HCT116 (cell line): ENCODE measurements at regions not wholly inside any gene's neighbourhood (a gene's known extent, or its start where the extent isn't known, plus 50 kb on each side); places are given as distances from the start of the nearest gene placed in this dataset.

Source experiments
- ATAC-seq: fragments of 200-7000 bp; cut with Tn5 transposase; 2 replicates; pipeline ENCODE4 v1.9.1; 2020; ENCODE audit warnings: mild to moderate bottlenecking, moderate library complexity
- BruUV-seq: library from RNA; stranded (reverse); fragments of 400-500 nt; replicated peaks from 2 replicates; lab custom pipeline; 2021; lab: Mats Ljungman, UMichigan
- CTCF ChIA-PET: fragments of 300-600 bp; sonication (Branson Sonifier 250); formaldehyde crosslinking; loops from one replicate; lab custom pipeline; 2021; ENCODE audit warnings: antibody characterized with exemption; lab: Charles Lee
- POLR2A ChIA-PET: fragments of 300-600, 350-600 bp; sonication (Branson Sonifier 250); formaldehyde crosslinking; loops from one replicate; lab custom pipeline; 2021; ENCODE audit warnings: antibody characterized with exemption; lab: Charles Lee
- RAD21 ChIA-PET, 2 experiments: fragments of 300-600 bp; sonication (Branson Sonifier 250); formaldehyde crosslinking; loops; one replicate each; lab custom pipeline; 2023; ENCODE audit warnings: low total read pairs in 2 of 2; ENCODE audit not compliant: uncharacterized antibody in 2 of 2, unreplicated experiment in 2 of 2, low non-redundant PET in 1 of 2; lab: Charles Lee
- DNase-seq: peaks from one replicate; pipeline ENCODE4 v3.0.0-alpha.2; 2010; ENCODE audit warnings: low read depth, low spot score
- H2AFZ ChIP-seq: fragments of 200-600 bp; shearing (Covaris generic), sonication (generic); 2 replicates; pipeline ENCODE4 v1.6.1; 2017; ENCODE audit warnings: low read depth, mixed run types, mixed read lengths, antibody characterized with exemption, low read length; ENCODE audit not compliant: poor library complexity, severe bottlenecking
- H3K27ac ChIP-seq: 2 replicates; pipeline ENCODE4 v1.5.1; 2012; ENCODE audit warnings: low read depth, low read length
- H3K27me3 ChIP-seq: fragments of 200-600 bp; sonication (generic); 2 replicates; pipeline ENCODE4 v1.6.1; 2016; ENCODE audit warnings: mixed run types, low read length, mixed read lengths; ENCODE audit not compliant: insufficient read depth
- H3K36me3 ChIP-seq, 2 experiments: fragments of 200-500 bp in 1 of 2; fragments of 200-600 bp in 1 of 2; sonication (Bioruptor generic) in 1 of 2; sonication (generic) in 1 of 2; 2 replicates each; pipeline versions ENCODE4 v1.5.1 to v1.6.1; 2014 to 2016; ENCODE audit warnings: low read length in 2 of 2, inconsistent platforms in 1 of 2, mixed read lengths in 1 of 2, mixed run types in 1 of 2; ENCODE audit not compliant: insufficient read depth in 2 of 2, control insufficient read depth in 1 of 2
- H3K4me1 ChIP-seq, 2 experiments: fragments of 200-600 bp in 1 of 2; sonication (generic) in 1 of 2; 2 replicates each; pipeline versions ENCODE4 v1.5.1 to v1.6.1; 2012 to 2017; ENCODE audit warnings: low read length in 2 of 2, inconsistent platforms in 1 of 2, mild to moderate bottlenecking in 1 of 2, mixed read lengths in 1 of 2, mixed run types in 1 of 2, moderate library complexity in 1 of 2; ENCODE audit not compliant: insufficient read depth in 2 of 2, control insufficient read depth in 1 of 2
- H3K4me2 ChIP-seq: fragments of 200-600 bp; sonication (generic); 2 replicates; pipeline ENCODE4 v1.6.1; 2017; ENCODE audit warnings: mixed run types, low read length, mixed read lengths
- H3K4me3 ChIP-seq, 2 experiments: fragments of 200-600 bp in 1 of 2; sonication (generic) in 1 of 2; replicated peaks in 1 of 2; 2 replicates each; pipeline ENCODE4 v1.5.1; 2011 to 2016; ENCODE audit warnings: low read length in 2 of 2, control low read depth in 1 of 2, low read depth in 1 of 2, mild to moderate bottlenecking in 1 of 2, mixed read lengths in 1 of 2, mixed run types in 1 of 2
- H3K79me2 ChIP-seq: fragments of 200-600 bp; sonication (generic); 2 replicates; pipeline ENCODE4 v1.6.1; 2017; ENCODE audit warnings: mild to moderate bottlenecking, mixed run types, low read length, moderate library complexity, mixed read lengths; ENCODE audit not compliant: insufficient read depth
- H3K9ac ChIP-seq: fragments of 200-600 bp; sonication (generic); 2 replicates; pipeline ENCODE4 v1.6.1; 2016; ENCODE audit warnings: low read length, mixed read lengths
- H3K9me2 ChIP-seq: fragments of 200-600 bp; sonication (generic), shearing (Covaris generic); 2 replicates; pipeline ENCODE4 v1.6.1; 2017; ENCODE audit warnings: mixed run types, mild to moderate bottlenecking, moderate library complexity; ENCODE audit not compliant: insufficient read depth
- H3K9me3 ChIP-seq, 2 experiments: fragments of 200-500 bp in 1 of 2; fragments of 200-600 bp in 1 of 2; sonication (Bioruptor generic) in 1 of 2; sonication (generic) in 1 of 2; 2 replicates each; pipeline ENCODE4 v1.6.1; 2014 to 2017; ENCODE audit warnings: low read length in 2 of 2, mixed read lengths in 2 of 2, inconsistent platforms in 1 of 2, low read depth in 1 of 2, mild to moderate bottlenecking in 1 of 2, mixed run types in 1 of 2, moderate library complexity in 1 of 2; ENCODE audit not compliant: control insufficient read depth in 1 of 2, insufficient read depth in 1 of 2
- H4K20me1 ChIP-seq: fragments of 200-600 bp; sonication (generic), shearing (Covaris generic); 2 replicates; pipeline ENCODE4 v1.6.1; 2017; ENCODE audit warnings: mixed run types, mild to moderate bottlenecking, moderate library complexity; ENCODE audit not compliant: insufficient read depth
- CEBPB ChIP-seq: IDR thresholded peaks from 2 replicates; pipeline ENCODE4 v1.6.1; 2012; ENCODE audit warnings: low read depth
- EGR1 ChIP-seq: IDR thresholded peaks from 2 replicates; pipeline ENCODE4 v1.6.1; 2012; ENCODE audit warnings: low read depth
- RAD21 ChIP-seq: IDR thresholded peaks from 2 replicates; pipeline ENCODE4 v1.6.1; 2012; ENCODE audit warnings: low read depth, mild to moderate bottlenecking
- REST ChIP-seq: IDR thresholded peaks from 2 replicates; pipeline ENCODE4 v1.6.1; 2012; ENCODE audit warnings: low read depth
- SIN3A ChIP-seq: IDR thresholded peaks from 2 replicates; pipeline ENCODE4 v1.6.1; 2012; ENCODE audit warnings: low read depth
- SP1 ChIP-seq: IDR thresholded peaks from 2 replicates; pipeline ENCODE4 v1.6.1; 2012; ENCODE audit warnings: low read depth
- YY1 ChIP-seq: IDR thresholded peaks from 2 replicates; pipeline ENCODE4 v1.6.1; 2011; ENCODE audit warnings: low read length, low read depth, moderate library complexity, mild to moderate bottlenecking; ENCODE audit not compliant: insufficient replicate concordance; ENCODE audit errors: extremely low read depth
- ZNF274 ChIP-seq: fragments of 200-500 bp; sonication (Bioruptor generic); IDR thresholded peaks from 2 replicates; pipeline ENCODE4 v1.6.1; 2014; ENCODE audit warnings: mild to moderate bottlenecking, low read depth, low read length, inconsistent platforms
- intact Hi-C: fragments of 100-400 bp; cut with micrococcal nuclease; formaldehyde crosslinking; loops from 2 replicates; pipeline ENCODE4 v1.10.0; 2022

GRCh38 chr2:18430996-18431748 is 129.3 kb downstream of the RDH14 start:
- H3K79me2 ChIP-seq, result no peaks in the 10 kb centered on the region
- H3K27me3 ChIP-seq, result peaks cover 25% of the 10 kb centered on the region; the same call in 1 of the 2 replicates
- BruUV-seq, result no TSS peak
- intact Hi-C loops, result no loop called here
- TF ChIP-seq EGR1 (no peak), REST (no peak), RAD21 (no peak), SP1 (no peak), ZNF274 (no peak), YY1 (no peak), CEBPB (no peak), SIN3A (no peak)
- TF ChIP-seq, all 23 proteins: peak for 0
- DNase-seq (no peak), ATAC-seq (no peak)
- H3K9me3 ChIP-seq, result no peaks in the 10 kb centered on the region
- no peak overlapping the region for H2AFZ ChIP-seq
- no peaks in the 10 kb centered on the region for H3K4me1 ChIP-seq
- no peak overlapping the region for H3K4me2 ChIP-seq
- H4K20me1 ChIP-seq, result no peaks in the 10 kb centered on the region
- no peak overlapping the region for H3K4me3 ChIP-seq
- ChIA-PET RAD21 (no interaction called here), POLR2A (no interaction called here), CTCF (no interaction called here)
- no peak overlapping the region for H3K9ac ChIP-seq
- H3K27ac ChIP-seq, result no peak overlapping the region
- H3K36me3 ChIP-seq, result no peaks in the 10 kb centered on the region
- H3K9me2 ChIP-seq, result no peaks in the 10 kb centered on the region
